NCI-H2196 treated with DMSO at 0.1 percent for 48 hours (cell line): ENCODE measurements at regions not wholly inside any gene's neighbourhood (a gene's known extent, or its start where the extent isn't known, plus 50 kb on each side); places are given as distances from the start of the nearest gene placed in this dataset.
"Not testable (repeated sequence)": the region's sequence is repeated elsewhere in the genome, so short reads cannot be mapped to it uniquely, and the experiment has no call there.

ENCODE experiments used
- DNase-seq: peaks from one replicate; lab custom pipeline; 2025; ENCODE audit not compliant: unreplicated experiment; lab: John Stamatoyannopoulos, UW

- DNase-seq, result no peak
Measured at GRCh38 chr5:131005963-131006684, 158.9 kb downstream of the HINT1 start.

- DNase-seq, result no peak
Measured at GRCh38 chr5:131001507-131001906, 163.5 kb downstream of the HINT1 start.

GRCh38 chr5:131000289-131000688 lies 164.8 kb downstream of the HINT1 start:
- no peak for DNase-seq

- DNase-seq, result not testable (repeated sequence)
Measured at GRCh38 chr5:130996720-130997119, 168.3 kb downstream of the HINT1 start.

- DNase-seq, result no peak
Measured at GRCh38 chr5:130995851-130996250, 169.2 kb downstream of the HINT1 start.

- no peak for DNase-seq
Measured at GRCh38 chr5:130995254-130995515, 169.9 kb downstream of the HINT1 start.

GRCh38 chr5:130994496-130995253 lies 170.4 kb downstream of the HINT1 start:
- DNase-seq, result no peak

GRCh38 chr5:130992621-130993020 lies 172.4 kb downstream of the HINT1 start:
- DNase-seq, result no peak

- DNase-seq, result no peak
Measured at GRCh38 chr5:130992095-130992494, 173.0 kb downstream of the HINT1 start.

GRCh38 chr5:130985776-130986175 lies 179.3 kb downstream of the HINT1 start:
- DNase-seq, result no peak

GRCh38 chr5:130981663-130982062 lies 183.4 kb downstream of the HINT1 start:
- no peak for DNase-seq

- DNase-seq, result no peak
Measured at GRCh38 chr5:130978475-130978874, 186.6 kb downstream of the HINT1 start.

GRCh38 chr5:130976493-130976892 lies 188.6 kb downstream of the HINT1 start:
- DNase-seq, result no peak

GRCh38 chr5:130975847-130976246 lies 189.2 kb downstream of the HINT1 start:
- DNase-seq, result no peak

- DNase-seq, result no peak
Measured at GRCh38 chr5:130975299-130975698, 189.8 kb downstream of the HINT1 start.

- no peak for DNase-seq
Measured at GRCh38 chr5:130974021-130974683, 190.9 kb downstream of the HINT1 start.

- DNase-seq, result no peak
Measured at GRCh38 chr5:130966990-130967525, 198.0 kb downstream of the HINT1 start.

GRCh38 chr5:130965920-130966319 lies 199.1 kb downstream of the HINT1 start:
- no peak for DNase-seq

GRCh38 chr5:130965360-130965759 lies 199.7 kb downstream of the HINT1 start:
- DNase-seq, result no peak

GRCh38 chr5:130964231-130965202 lies 200.5 kb downstream of the HINT1 start:
- no peak for DNase-seq

- DNase-seq, result no peak
Measured at GRCh38 chr5:130963798-130964197, 201.3 kb downstream of the HINT1 start.
